NOMO-1 treated with DMSO at 0.1 percent for 48 hours (cell line): ENCODE measurements at regions not wholly inside any gene's neighbourhood (a gene's known extent, or its start where the extent isn't known, plus 50 kb on each side); places are given as distances from the start of the nearest gene placed in this dataset.

ENCODE experiments used
- DNase-seq: peaks from one replicate; lab custom pipeline; 2025; ENCODE audit not compliant: unreplicated experiment; lab: John Stamatoyannopoulos, UW

GRCh38 chr18:46265196-46266156 lies 161.3 kb downstream of the HAUS1 start:
- DNase-seq, result no peak

DNA sequence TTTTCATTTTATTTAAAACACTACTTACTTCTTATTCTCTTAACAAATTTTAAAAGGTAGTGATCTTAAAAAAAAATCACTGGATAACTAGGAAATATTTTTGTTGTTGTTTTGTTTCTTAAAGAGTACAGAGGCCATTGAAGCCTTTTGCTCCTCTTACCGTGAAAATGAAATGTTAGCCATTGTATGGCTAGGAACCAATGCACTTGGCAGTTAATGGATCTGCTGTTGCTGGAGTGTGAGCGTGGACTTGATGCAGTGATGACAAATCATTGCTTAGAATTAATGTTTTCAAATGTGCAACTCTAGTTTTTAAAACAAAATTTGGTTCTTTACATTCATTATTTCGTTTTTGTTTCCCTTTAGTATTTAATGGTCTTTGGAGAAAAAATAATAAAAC lies 162.3 kb downstream of the HAUS1 start:
- DNase-seq, result no peak

- no peak for DNase-seq
Measured at GRCh38 chr18:46268671-46269070, 164.5 kb downstream of the HAUS1 start.

GRCh38 chr18:46269275-46269674 lies 165.1 kb downstream of the HAUS1 start:
- DNase-seq, result no peak

DNA sequence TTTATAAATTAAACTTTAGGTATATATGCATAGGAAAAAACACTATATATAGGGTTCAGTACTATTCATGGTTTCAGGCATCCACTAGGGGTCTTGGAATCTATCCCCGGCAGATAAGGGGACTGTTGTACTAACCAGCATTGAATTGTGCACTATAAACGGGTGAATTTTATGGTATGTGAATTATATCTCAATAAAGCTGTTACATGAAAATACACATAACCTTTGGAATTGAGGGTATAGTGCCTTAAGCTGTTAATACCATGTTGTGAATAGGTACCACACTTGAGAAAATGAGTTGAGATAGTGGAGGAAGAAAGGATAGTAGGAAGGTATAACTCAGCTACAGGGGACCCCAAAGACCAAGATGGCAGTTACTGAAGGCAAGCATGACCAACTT lies 167.3 kb downstream of the HAUS1 start:
- DNase-seq, result no peak

GRCh38 chr18:46273861-46274260 lies 169.7 kb downstream of the HAUS1 start:
- no peak for DNase-seq

DNA sequence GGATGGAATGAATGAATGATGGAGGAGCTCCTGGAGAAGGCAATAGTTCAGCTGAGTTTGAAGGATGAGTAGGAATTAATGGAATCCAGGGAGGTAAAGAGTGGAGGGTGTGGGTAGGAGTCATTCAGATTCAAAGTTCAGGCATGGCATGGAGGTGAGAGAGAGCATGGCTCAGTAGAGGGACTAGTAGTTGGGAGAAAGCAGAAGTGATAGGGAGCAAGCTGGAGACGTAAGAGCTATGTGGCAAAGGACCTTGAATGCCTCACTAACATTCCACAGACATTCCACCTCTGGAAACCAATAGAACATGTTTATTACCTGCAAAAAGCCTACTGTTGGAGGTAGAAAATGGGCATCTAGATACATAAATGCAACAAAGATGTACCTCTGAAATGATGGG lies 170.1 kb downstream of the HAUS1 start:
- no peak for DNase-seq

DNA sequence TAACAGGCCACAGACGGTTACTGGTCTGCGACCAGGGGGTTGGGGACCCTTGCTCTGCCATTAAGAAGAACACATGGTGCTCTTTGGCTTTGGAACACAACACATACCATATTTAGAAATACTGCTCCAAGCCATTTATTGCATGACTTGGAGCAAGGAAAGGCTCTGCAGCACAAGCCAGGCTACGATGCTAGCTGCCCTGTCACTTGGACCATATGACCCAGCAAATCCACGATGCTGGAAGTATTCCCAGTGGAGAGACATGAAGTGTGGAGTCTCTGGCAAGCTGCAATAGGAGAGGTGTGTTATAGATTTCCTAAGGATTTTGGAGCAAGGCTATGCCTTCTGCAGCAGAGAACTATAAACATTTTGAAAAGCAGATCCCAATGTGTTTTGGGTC lies 171.2 kb downstream of the HAUS1 start:
- no peak for DNase-seq

DNA sequence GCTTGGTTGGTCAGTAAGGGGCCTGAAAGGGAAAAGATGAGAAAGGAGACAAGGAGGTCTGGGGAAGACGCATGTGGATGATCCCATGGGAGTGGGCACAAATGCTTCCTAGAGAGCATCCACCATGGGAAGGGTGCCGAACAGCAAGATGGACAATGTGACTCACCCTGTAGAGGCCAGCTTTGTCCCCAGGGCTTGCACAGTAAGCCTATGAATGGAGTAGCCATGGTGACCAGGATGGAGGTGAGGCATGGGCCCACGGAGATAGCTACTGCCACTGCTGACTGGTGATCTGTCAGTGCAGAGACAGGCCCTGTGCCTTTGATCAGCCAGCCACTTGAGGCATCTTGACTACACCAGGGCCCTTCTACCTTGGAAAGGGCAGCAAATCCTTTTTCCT lies 172.6 kb downstream of the HAUS1 start:
- no peak for DNase-seq

- DNase-seq, result no peak
Measured at GRCh38 chr18:46278481-46279465, 174.6 kb downstream of the HAUS1 start.

- DNase-seq, result no peak
Measured at GRCh38 chr18:46279673-46280072, 175.5 kb downstream of the HAUS1 start.

DNA sequence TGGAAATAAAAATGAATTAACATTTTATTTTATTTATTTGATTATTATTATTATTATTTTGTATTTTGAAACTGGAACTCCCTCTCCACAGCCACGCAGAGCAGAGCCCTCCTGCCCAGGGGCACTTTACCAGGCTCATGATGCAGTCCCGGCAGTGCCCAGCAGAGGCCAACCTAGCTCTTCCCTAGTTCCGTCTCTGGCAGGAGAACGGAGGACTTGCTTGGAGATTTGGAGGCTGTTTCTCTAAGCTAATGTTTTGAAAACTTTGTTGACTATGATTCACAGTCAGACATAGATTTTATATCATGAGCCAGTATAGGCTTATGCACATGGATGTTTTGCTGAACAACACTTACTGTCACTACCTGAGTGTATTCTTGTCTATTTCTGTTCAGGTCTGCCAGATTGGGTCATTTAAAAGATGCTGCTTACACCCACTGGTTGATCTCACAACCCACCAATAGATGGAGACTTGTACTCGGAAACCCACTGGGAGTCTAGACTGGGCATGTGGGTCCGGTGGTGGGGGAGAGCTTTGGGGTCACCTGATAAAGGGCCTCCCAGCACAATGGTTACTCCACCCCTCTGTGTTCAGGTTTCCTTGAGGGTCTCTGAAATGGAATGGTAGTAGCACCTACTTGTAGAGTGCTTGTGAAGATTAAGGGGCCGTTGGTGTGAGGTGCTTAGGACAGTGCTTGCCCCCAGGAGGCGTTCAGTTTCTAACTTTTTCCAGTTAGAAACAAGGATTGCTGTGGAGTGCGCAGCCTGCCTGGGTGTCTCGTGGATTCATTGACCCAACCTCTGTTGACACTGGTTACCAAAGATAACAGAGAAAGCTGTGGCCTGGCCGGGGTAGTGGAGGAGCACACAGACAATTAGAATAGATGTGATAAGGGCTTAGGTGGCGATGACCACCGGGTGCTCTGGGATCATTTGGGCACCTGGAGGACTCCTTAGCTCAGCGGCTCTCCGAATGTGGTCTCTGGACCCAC lies 177.3 kb downstream of the HAUS1 start:
- DNase-seq, result peak; percentile 54

DNA sequence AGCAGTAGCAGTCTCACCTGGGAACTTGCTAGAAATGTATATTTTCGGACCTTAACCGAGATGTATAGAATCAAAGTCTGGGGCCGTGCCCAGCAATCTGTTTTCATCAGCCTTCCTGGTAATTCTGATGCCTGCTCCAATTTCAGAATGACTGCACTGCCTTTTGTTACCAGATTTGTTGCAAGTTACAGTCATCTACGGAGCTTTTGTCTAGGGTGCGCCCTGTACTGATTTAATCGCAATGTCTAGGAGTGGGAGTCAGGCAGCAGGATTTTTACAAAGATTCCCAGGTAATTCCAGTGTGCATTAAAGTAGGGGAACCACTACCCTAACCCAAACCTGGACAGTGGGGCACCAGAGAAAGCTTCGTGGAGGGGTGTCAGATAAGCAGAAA lies 178.0 kb downstream of the HAUS1 start:
- no peak for DNase-seq

DNA sequence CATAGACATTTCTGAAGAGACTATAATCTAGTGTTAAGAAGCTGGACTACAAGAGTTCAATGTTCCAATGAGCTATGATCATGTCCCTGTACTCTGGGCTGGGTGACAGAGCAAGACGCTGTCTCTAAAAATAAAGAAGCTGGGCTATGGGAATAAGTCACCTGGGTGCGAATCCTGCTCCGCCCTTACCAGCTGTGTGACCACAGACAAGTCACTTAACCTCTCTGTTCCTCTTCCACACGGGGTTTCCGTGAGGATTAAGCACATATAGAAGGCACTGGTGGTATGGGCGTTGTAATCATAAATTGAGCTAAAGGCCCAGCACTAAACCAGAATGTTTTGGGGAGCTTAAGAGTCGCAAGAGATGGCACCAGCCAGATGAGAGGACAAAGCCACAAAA lies 178.5 kb downstream of the HAUS1 start:
- no peak for DNase-seq

DNA sequence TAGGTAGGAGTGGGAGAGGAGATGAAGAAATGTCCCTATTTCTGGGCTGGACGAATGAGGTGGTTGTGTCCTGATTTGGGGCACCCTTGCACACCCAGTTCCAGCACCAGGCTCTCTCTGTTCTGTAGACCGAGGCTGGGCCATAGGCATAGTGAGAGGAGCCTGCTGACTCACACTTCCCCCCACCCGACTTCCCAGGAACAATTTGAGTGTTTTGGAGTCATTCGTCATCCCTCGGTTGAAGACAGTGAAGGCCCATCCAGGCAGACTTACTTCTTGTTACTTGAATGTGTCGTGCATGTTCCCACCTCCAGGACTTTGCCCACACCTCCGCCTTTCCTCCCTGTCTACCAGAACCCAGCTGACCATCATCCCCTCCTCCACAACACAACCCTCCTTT lies 179.1 kb downstream of the HAUS1 start:
- no peak for DNase-seq

DNA sequence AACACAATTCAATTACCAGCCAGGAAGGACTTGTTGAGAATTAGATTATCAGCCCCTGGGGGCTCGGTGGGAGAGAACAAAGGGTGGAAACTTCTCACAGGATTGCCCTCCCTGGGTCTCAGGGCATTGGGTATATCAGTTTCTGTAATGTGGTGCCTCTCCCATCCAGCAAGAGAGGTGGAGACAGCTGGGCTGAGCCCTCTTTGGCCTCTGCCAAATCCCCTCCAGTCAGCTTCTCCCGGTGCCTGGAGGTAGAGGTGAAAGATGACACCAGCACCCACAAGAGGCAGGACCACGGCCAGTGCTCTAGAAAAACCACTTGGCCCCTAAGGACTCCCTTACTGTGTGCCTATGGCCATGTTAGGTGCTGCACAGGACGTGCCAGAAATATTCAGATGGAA lies 179.7 kb downstream of the HAUS1 start:
- DNase-seq, result no peak

DNA sequence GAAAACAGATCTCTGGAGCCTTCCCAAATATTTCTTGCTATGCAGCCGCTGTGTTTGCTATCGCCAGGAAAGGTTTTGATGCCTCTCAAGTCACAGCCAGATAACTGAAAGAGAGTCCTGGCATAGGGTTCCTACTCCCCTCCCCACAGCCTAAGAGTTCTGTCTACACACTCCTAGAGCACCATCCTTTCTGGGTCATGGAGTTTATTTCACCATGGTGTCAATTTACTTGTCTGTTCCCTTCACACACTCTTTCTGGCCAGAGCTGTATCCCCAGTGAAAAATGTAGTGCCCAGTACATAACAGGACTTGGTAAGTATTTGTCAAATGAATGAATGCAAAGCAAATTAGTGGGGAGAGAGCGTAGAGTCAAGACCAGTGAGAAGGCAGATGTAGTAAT lies 185.3 kb downstream of the HAUS1 start:
- no peak for DNase-seq

DNA sequence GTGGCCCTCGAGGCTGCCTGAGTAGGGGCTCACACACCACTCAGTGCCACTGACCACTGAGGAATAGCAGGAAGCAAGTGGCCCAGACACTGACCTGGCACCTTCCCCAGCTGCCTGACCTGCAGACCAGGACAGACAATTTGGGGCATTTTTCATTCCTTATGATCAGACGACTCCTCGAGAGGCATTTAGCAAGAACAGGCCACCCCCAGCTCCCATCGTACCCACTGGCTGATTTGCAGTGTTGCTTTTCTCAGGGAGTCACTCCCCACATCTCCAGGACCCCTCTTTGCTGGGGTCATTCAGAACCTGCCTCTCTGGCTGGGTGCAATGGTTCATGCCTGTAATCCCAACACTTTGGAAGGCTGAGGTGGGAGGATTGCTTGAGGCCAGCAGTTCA lies 185.7 kb downstream of the HAUS1 start:
- no peak for DNase-seq

- DNase-seq, result no peak
Measured at GRCh38 chr18:46290440-46291020, 186.3 kb downstream of the HAUS1 start.

DNA sequence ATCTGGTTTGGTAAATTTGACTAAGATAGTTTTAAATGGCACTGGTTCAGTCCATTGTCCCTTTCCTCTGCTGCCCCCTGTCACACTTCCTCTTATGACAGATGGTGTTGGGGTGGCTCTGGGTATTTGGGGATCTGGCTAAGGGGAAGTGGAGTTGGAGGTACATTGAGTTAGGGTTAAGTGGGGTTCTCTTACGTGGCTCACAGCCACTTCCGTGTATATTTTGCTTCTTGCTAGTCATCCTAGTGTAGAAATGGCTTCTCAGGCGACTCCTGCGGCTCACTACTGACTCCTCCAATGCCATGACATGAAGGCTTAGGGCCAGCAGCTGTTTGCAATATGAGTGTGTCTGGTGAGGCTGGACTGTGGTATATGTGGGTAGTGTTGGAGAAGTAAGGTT lies 187.0 kb downstream of the HAUS1 start:
- DNase-seq, result peak; percentile 67
